GM21515 (cell line): ENCODE measurements at regions not wholly inside any gene's neighbourhood (a gene's known extent, or its start where the extent isn't known, plus 50 kb on each side); places are given as distances from the start of the nearest gene placed in this dataset.

Experiments
- ATAC-seq: cut with Tn5 transposase; IDR thresholded peaks from one replicate; pipeline ENCODE4 v1.9.1; 2021; ENCODE audit not compliant: unreplicated experiment

DNA sequence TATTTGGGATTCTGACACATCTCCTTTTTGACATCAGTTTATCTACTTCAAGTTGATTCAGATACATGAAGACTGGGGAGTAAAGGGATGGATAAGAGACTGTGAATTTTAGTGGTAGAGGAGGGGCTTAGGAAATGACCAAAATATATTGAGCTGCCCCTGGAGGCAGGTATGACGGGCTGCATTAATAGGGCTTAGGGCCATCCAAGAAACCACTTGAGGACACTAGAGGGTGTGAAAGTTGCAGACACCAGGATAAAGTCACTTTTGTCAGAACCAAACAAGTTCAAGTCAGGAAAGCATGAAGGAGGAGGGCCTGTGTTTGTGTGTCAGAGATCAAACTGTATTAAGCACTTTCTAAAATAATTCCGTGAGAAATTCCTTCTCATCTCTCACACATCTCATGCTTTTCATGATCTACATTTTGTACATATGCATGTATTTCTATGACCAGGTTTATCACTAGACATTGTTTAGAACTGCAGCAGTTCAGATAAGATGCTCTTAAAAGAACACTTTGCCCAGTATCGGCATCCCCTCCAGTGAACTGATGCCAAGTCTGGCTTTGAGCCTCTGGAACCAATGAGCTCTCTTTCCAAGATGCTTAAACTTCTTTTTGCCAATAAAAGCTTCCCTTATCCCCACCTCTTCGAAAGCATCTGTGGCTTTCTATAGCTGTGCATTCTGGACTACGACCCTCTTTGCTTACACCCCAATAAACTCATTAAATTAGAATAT, 136.9 kb downstream of the SLC38A1 start:
- no peak for ATAC-seq

- ATAC-seq: no peak
Observed at GRCh38 chr12:46127656-46128055, 137.3 kb upstream of the SCAF11 start.

- ATAC-seq: no peak
Observed at GRCh38 chr12:46126050-46126727, 135.8 kb upstream of the SCAF11 start.

DNA sequence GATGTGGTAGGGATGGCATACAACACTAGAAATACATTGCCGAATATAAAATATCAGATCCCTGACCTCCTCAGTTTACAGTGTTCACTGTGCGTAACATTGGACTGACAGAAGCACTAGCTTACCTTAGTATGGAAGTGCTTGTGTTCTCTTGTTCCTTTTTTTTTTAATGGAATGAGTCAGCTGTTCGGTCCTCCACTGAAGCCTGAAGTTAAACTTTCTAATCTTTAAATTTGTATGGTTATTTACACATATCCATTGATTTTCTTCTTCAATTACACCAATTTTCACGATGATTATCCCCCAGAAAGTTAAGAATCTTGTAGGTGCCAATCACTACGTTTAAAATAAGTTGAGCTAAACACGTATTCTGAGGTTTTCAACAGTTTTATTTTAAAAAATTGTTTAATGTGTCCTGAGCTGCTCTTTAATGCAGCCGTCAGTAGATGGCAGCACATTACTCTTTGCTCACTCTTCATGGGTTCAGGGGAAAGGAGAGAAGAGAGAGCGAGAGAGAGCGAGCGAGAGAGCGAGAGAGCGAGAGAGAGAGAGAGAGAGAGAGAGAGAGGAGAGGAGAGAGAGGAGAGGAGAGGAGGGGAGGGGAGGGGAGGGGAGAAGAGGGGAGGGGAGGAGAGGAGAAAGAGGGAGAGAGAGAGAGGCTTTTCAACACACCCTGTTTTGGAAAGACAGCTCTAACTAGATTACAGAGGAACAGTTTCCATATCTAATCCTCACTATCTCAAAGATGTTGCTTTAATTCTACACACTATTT, 134.7 kb upstream of the SCAF11 start:
- ATAC-seq: no peak

DNA sequence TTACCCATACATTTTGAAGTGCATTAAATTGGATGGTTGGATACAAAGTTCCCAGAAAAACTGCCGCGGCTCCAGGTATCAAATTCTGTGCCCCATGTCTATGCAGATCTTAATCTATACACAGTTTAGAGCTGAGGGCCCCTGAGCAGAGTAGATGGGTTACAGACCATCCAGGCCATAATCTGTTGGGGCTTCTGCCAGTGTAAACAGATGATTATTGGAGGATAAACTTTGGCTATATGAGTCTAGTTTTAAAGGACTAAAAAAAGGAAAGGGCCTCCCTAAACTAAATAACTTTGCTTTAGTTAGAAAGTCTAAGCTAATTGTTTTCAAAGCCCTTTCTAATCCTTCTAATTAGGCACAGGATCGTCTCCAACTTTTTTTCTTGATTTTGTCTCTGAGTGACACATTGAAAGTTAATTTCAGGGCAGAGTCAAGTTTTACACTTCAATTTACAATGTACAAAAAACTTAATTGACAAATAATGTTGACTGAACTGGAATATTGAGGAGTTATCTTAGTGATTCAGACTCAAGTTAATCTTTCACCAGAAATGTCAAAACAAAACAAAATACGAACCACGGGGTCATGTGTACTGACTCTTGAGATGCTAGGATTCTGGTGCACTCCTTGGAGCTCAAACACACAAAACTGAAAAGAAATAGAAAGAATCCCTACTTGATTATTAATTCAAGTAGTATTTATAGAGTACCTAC, 133.9 kb upstream of the SCAF11 start:
- ATAC-seq: no peak

DNA sequence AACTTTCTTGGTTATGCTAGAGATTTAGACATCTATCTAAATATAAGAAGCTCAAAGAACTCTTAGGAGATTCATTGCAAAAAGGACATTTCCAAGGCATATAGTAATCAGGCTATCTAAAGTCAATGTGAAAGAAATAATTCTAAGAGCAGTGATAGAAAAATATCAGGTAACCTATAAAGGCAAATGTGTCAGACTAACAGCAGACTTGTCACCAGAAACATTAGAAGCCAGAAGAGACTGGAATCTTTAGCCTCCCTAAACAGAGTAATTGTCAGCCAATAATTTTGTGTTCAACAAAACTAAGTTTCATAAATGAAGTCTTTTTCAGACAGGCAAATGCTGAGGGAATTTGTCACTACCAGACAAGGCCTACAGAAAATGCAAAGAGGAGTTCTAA, 122.0 kb upstream of the SCAF11 start:
- no peak for ATAC-seq

DNA sequence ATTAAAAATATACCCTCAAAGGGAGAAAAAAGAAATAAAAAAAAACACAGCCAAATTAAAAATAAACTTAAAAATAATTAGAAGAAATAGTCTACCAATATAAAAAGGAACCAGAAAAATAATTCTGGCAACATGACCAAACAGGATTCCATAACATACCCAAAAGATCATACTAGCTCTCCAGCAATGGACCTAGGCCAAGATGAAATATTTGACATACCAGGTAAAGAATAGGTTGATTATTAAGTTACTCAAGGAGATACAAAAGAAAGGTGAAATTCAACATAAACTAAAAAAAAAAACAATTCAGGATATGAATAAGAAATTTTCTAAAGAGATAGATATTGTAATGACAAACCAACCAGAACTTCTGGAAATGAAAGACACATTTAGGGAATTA, 121.3 kb upstream of the SCAF11 start:
- ATAC-seq: no peak

GRCh38 chr12:46110928-46111699, 120.7 kb upstream of the SCAF11 start:
- ATAC-seq: no peak

DNA sequence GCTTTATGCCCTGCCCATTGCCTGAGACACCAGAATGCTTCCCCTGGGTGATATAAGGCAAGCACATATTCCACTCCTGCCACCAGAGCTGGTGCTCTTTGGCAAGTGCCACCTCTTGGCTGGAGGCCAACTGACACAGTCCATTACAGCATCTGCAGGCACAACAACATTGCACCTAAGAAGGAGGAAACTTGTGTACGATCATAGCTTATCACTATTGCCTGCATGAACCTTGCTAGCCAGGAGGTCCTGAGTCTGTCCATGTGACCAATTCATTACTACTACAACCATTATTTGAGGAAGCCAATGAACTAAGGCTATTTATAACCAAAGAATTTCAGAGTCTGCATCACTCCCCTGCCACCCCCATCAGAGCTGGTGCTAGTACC, 119.8 kb upstream of the SCAF11 start:
- no peak for ATAC-seq

GRCh38 chr12:46109343-46110222, 119.2 kb upstream of the SCAF11 start:
- no peak for ATAC-seq

- peak; percentile 88 for ATAC-seq
Observed at GRCh38 chr12:46108721-46109120, 118.3 kb upstream of the SCAF11 start.

- ATAC-seq: no peak
Observed at GRCh38 chr12:46107591-46107990, 117.2 kb upstream of the SCAF11 start.

- no peak for ATAC-seq
Observed at GRCh38 chr12:46105735-46106134, 115.4 kb upstream of the SCAF11 start.

GRCh38 chr12:46103559-46104383, 113.4 kb upstream of the SCAF11 start:
- no peak for ATAC-seq

DNA sequence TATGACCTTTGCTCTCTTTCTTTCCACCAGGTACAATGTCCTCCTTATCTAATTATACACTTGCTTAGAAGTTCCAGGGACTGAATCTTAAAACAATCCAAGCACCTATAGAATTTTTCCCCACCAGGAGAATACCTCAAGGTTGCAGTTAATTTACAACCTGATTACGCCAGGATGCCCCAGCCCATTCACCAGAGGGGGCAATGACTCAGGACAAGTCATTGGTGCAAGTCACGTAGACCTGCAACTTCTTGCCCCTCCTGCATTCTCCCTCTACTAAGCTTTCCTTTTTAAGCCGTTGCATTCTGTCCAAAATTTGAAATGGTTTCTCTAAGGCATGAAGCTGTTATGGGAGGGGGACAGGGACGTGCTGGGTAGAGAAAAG, 111.1 kb upstream of the SCAF11 start:
- no peak for ATAC-seq

DNA sequence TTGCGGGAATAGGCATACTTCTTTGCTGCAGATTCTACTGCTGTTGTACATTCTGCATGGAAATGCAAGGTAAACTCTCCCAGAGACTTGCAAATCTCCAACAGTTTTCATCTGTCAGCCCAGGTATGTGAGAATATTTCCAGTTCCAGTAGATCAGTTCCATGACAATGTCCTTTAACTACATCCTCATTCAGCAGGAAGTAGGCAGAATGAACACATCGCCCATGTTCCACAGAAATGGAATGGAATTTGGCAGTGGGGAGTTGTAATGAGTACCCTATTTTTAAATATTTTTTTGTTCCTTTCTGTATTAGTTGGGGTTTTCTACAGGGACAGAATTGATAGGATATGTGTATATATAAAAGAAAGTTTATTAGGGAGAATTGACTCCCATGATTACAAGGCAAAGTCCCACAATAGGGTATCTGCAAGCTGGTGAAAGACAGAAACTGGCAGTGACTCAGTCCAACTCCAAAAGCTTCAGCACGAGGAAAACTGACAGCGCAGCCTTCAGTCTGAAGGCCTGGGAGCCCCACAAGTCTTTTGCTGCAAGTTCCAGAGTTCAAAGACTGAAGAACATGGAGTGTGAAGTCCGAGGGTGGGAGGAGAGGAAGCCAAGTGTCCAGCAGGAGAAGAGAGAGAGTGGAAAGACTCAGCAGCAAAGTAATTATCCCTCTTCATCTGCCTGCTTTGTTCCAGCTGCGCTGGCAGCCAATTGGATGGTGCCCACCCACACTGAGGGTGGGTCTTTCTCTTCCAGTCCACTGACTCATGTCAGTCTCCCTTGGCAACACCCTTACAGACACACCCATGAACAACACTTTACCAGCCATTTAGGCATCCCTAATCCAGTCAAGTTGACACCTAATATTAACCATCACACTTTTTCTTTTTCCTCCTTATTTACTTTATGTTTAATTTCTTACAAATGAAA, 110.4 kb upstream of the SCAF11 start:
- no peak for ATAC-seq

DNA sequence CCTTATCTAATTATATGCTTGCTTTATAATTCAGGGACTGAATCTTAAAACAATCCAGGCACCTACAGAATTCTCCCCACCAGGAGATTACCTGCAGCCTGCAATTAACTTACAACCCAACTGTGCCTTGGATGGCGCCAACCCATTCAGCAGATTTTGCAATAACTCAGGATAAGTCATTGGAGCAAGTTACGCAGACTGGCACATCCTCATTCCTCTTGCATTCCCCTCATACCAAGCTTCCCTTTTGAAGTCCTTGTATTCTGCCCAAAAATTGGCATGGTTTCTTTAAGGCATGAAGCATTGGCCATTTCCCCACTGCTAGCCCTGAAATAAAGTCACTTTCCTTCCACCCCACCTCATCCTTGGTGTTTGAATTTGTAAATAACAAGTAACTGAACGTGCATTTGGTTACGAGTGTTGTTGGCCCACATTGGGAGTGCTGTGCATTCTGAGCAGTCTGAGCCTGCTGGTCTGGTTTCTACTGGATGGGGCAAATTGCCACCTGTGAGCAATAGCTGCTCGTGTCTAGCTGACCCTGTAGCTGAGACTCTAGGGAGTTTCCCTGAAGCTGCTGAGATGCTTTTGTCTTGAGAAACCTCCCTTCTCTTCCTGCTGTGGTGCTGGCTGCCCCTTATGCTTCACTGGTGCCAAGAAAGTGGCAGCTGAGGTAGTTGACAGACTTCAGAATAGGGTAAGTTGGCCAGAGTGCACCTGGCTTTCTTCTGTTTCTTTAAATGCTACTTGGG, 99.2 kb upstream of the SCAF11 start:
- ATAC-seq: no peak
